Naive B cell (primary cell): ENCODE measurements at regions not wholly inside any gene's neighbourhood (a gene's known extent, or its start where the extent isn't known, plus 50 kb on each side); places are given as distances from the start of the nearest gene placed in this dataset.

ENCODE experiments used
- ATAC-seq, 2 donors: fragments of 150-1000 bp; cut with Tn5 transposase; 2 replicates each; pipeline ENCODE4 v1.10.0; 2021; ENCODE audit warnings: low read depth in 2 of 2, mild to moderate bottlenecking in 2 of 2, moderate library complexity in 2 of 2
- DNase-seq: peaks from one replicate; pipeline ENCODE4 v3.0.0; 2022
- H3K27ac Mint-ChIP-seq, 6 donors: one replicate each; pipeline ENCODE4 v1.8.0; 2020 to 2022; ENCODE audit warnings: mild to moderate bottlenecking in 6 of 6, mixed read lengths in 6 of 6, moderate library complexity in 5 of 6, inconsistent platforms in 2 of 6
- H3K27me3 Mint-ChIP-seq, 3 donors: one replicate each; pipeline ENCODE4 v1.8.0; 2021 to 2022; ENCODE audit warnings: mixed read lengths in 3 of 3, mild to moderate bottlenecking in 1 of 3
- H3K36me3 Mint-ChIP-seq, 2 donors: one replicate each; pipeline ENCODE4 v1.8.0; 2020 to 2022; ENCODE audit warnings: mixed read lengths in 2 of 2, inconsistent platforms in 1 of 2, mild to moderate bottlenecking in 1 of 2
- H3K4me1 Mint-ChIP-seq, 3 donors: one replicate each; pipeline ENCODE4 v1.8.0; 2020 to 2022; ENCODE audit warnings: mixed read lengths in 3 of 3, inconsistent platforms in 1 of 3, mild to moderate bottlenecking in 1 of 3, moderate library complexity in 1 of 3
- H3K4me3 Mint-ChIP-seq, 8 donors: one replicate each; pipeline ENCODE4 v1.8.0; 2020 to 2022; ENCODE audit warnings: mild to moderate bottlenecking in 8 of 8, mixed read lengths in 8 of 8, moderate library complexity in 8 of 8, inconsistent platforms in 2 of 8
- H3K9me3 Mint-ChIP-seq, 7 donors: one replicate each; pipeline ENCODE4 v1.8.0; 2020 to 2022; ENCODE audit warnings: mixed read lengths in 7 of 7, mild to moderate bottlenecking in 5 of 7, inconsistent platforms in 2 of 7, moderate library complexity in 1 of 7

GRCh38 chr6:77341058-77341986, 122.0 kb downstream of the HTR1B start:
- ATAC-seq (no peak), DNase-seq (no peak)
- Mint-ChIP-seq H3K4me3 (no peak overlapping the region), H3K27ac (no peak overlapping the region), H3K9me3 (peaks cover 0 to 8% (median 4%) of the 10 kb centered on the region in 7 donors), H3K4me1 (no peaks in the 10 kb centered on the region), H3K27me3 (no peaks in the 10 kb centered on the region), H3K36me3 (no peaks in the 10 kb centered on the region)

- no peaks in the 10 kb centered on the region for H3K4me1 Mint-ChIP-seq
- peaks cover 0 to 14% (median 6%) of the 10 kb centered on the region in 7 donors for H3K9me3 Mint-ChIP-seq
- H3K4me3 Mint-ChIP-seq = no peak overlapping the region
- H3K27ac Mint-ChIP-seq = no peak overlapping the region
- DNase-seq (no peak), ATAC-seq (no peak)
- H3K36me3 Mint-ChIP-seq = no peaks in the 10 kb centered on the region
- H3K27me3 Mint-ChIP-seq = no peaks in the 10 kb centered on the region
Measured at GRCh38 chr6:77340331-77340730, 123.0 kb downstream of the HTR1B start.

GRCh38 chr6:77339926-77340325, 123.4 kb downstream of the HTR1B start:
- no peaks in the 10 kb centered on the region for H3K36me3 Mint-ChIP-seq
- H3K27ac Mint-ChIP-seq = no peak overlapping the region
- no peak overlapping the region for H3K4me3 Mint-ChIP-seq
- ATAC-seq (no peak), DNase-seq (no peak)
- no peaks in the 10 kb centered on the region for H3K4me1 Mint-ChIP-seq
- H3K27me3 Mint-ChIP-seq = no peaks in the 10 kb centered on the region
- H3K9me3 Mint-ChIP-seq = peaks cover 0 to 17% (median 6%) of the 10 kb centered on the region in 7 donors

GRCh38 chr6:77337392-77337791, 125.9 kb downstream of the HTR1B start:
- H3K9me3 Mint-ChIP-seq = peaks cover 5 to 17% (median 9%) of the 10 kb centered on the region in 7 donors

GRCh38 chr6:77334093-77334492, 129.2 kb downstream of the HTR1B start:
- no peak for DNase-seq
- Mint-ChIP-seq H3K4me1 (no peaks in the 10 kb centered on the region), H3K9me3 (peaks cover 2 to 18% (median 9%) of the 10 kb centered on the region in 7 donors), H3K4me3 (no peak overlapping the region), H3K27me3 (no peaks in the 10 kb centered on the region), H3K36me3 (no peaks in the 10 kb centered on the region), H3K27ac (no peak overlapping the region)
- ATAC-seq = no peak

More at GRCh38 chr6:77337392-77337791, 125.9 kb downstream of the HTR1B start:
- Mint-ChIP-seq H3K4me1 (no peaks in the 10 kb centered on the region), H3K4me3 (no peak overlapping the region), H3K27ac (no peak overlapping the region), H3K36me3 (no peaks in the 10 kb centered on the region), H3K27me3 (no peaks in the 10 kb centered on the region)
- no peak for ATAC-seq
- no peak for DNase-seq

GRCh38 chr6:77332915-77333623, 130.2 kb downstream of the HTR1B start:
- Mint-ChIP-seq H3K27ac (no peak overlapping the region), H3K9me3 (peaks cover 0 to 17% (median 9%) of the 10 kb centered on the region in 7 donors), H3K4me3 (no peak overlapping the region), H3K27me3 (no peaks in the 10 kb centered on the region), H3K4me1 (no peaks in the 10 kb centered on the region), H3K36me3 (no peaks in the 10 kb centered on the region)
- ATAC-seq = no peak
- DNase-seq = no peak

- ATAC-seq (no peak), DNase-seq (no peak)
- H3K4me1 Mint-ChIP-seq = no peaks in the 10 kb centered on the region
- peaks cover 0 to 13% (median 2%) of the 10 kb centered on the region in 7 donors for H3K9me3 Mint-ChIP-seq
- no peak overlapping the region for H3K27ac Mint-ChIP-seq
- H3K27me3 Mint-ChIP-seq = no peaks in the 10 kb centered on the region
- H3K36me3 Mint-ChIP-seq = no peaks in the 10 kb centered on the region
- no peak overlapping the region for H3K4me3 Mint-ChIP-seq
Measured at GRCh38 chr6:77326711-77327110, 136.6 kb downstream of the HTR1B start.

- no peak overlapping the region for H3K4me3 Mint-ChIP-seq
- H3K36me3 Mint-ChIP-seq = no peaks in the 10 kb centered on the region
- no peaks in the 10 kb centered on the region for H3K27me3 Mint-ChIP-seq
- ATAC-seq (no peak), DNase-seq (no peak)
- H3K27ac Mint-ChIP-seq = no peak overlapping the region
- no peaks in the 10 kb centered on the region for H3K4me1 Mint-ChIP-seq
- peaks cover 0 to 13% (median 2%) of the 10 kb centered on the region in 7 donors for H3K9me3 Mint-ChIP-seq
Measured at GRCh38 chr6:77326029-77326428, 137.3 kb downstream of the HTR1B start.

GRCh38 chr6:77324866-77325265, 138.4 kb downstream of the HTR1B start:
- Mint-ChIP-seq H3K4me1 (no peaks in the 10 kb centered on the region), H3K4me3 (no peak overlapping the region), H3K27ac (no peak overlapping the region), H3K27me3 (no peaks in the 10 kb centered on the region), H3K36me3 (no peaks in the 10 kb centered on the region), H3K9me3 (peaks cover 0 to 13% (median 0%) of the 10 kb centered on the region in 7 donors)
- no peak for DNase-seq
- no peak for ATAC-seq

GRCh38 chr6:77322604-77323003, 140.7 kb downstream of the HTR1B start:
- DNase-seq (no peak), ATAC-seq (no peak)
- Mint-ChIP-seq H3K4me1 (no peaks in the 10 kb centered on the region), H3K27me3 (no peaks in the 10 kb centered on the region), H3K27ac (no peak overlapping the region), H3K4me3 (no peak overlapping the region), H3K36me3 (no peaks in the 10 kb centered on the region), H3K9me3 (peaks cover 0 to 17% (median 0%) of the 10 kb centered on the region in 7 donors)

GRCh38 chr6:77318256-77318655, 145.0 kb downstream of the HTR1B start:
- no peak for DNase-seq
- Mint-ChIP-seq H3K27ac (no peak overlapping the region), H3K36me3 (no peaks in the 10 kb centered on the region), H3K9me3 (peaks cover 0 to 6% (median 2%) of the 10 kb centered on the region in 7 donors), H3K4me1 (no peaks in the 10 kb centered on the region), H3K27me3 (no peaks in the 10 kb centered on the region), H3K4me3 (no peak overlapping the region)
- no peak for ATAC-seq

- DNase-seq = no peak
- H3K36me3 Mint-ChIP-seq = no peaks in the 10 kb centered on the region
- H3K4me1 Mint-ChIP-seq = no peaks in the 10 kb centered on the region
- no peak for ATAC-seq
- H3K9me3 Mint-ChIP-seq = peaks cover 0 to 7% (median 3%) of the 10 kb centered on the region in 7 donors
- H3K4me3 Mint-ChIP-seq = no peak overlapping the region
- H3K27ac Mint-ChIP-seq = no peak overlapping the region
- H3K27me3 Mint-ChIP-seq = no peaks in the 10 kb centered on the region
Measured at GRCh38 chr6:77313595-77313994, 149.7 kb downstream of the HTR1B start.

GRCh38 chr6:77299931-77300330, 163.4 kb downstream of the HTR1B start:
- H3K27ac Mint-ChIP-seq = no peak overlapping the region
- no peaks in the 10 kb centered on the region for H3K36me3 Mint-ChIP-seq
- no peaks in the 10 kb centered on the region for H3K4me1 Mint-ChIP-seq
- peaks cover 0 to 10% (median 6%) of the 10 kb centered on the region in 7 donors for H3K9me3 Mint-ChIP-seq
- ATAC-seq (no peak), DNase-seq (no peak)
- no peaks in the 10 kb centered on the region for H3K27me3 Mint-ChIP-seq
- H3K4me3 Mint-ChIP-seq = no peak overlapping the region

- Mint-ChIP-seq H3K9me3 (peaks cover 0 to 8% (median 4%) of the 10 kb centered on the region in 7 donors), H3K4me3 (no peak overlapping the region), H3K27ac (no peak overlapping the region), H3K36me3 (no peaks in the 10 kb centered on the region), H3K4me1 (no peaks in the 10 kb centered on the region), H3K27me3 (no peaks in the 10 kb centered on the region)
- no peak for DNase-seq
- ATAC-seq = no peak
Measured at GRCh38 chr6:77298283-77298682, 165.0 kb downstream of the HTR1B start.
